NCI-H82 treated with DMSO at 0.1 percent for 48 hours (cell line): ENCODE measurements at regions not wholly inside any gene's neighbourhood (a gene's known extent, or its start where the extent isn't known, plus 50 kb on each side); places are given as distances from the start of the nearest gene placed in this dataset.
"Not testable (repeated sequence)": the region's sequence is repeated elsewhere in the genome, so short reads cannot be mapped to it uniquely, and the experiment has no call there.

Source experiments
- DNase-seq: peaks from one replicate; lab custom pipeline; 2025; ENCODE audit not compliant: unreplicated experiment; lab: John Stamatoyannopoulos, UW

DNA sequence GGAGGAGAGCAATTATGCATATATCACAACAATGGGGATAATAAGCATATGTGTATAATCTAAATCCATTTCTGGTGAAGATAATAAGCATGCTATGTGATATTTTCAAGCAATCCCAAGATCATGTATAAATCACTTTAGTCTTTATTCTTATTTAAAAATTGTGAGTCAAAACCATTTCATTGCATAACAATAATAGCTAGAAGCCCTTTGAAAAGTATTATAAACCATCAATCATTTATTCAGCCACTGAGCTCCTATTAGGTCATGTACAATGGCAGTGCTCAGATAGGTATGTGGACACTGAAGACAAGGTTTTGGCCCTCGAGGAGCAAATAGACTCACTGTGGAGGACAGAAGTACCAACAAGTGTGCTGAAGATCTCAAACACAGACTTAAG is 113.1 kb downstream of the CDCA7 start:
- DNase-seq, result no peak

DNA sequence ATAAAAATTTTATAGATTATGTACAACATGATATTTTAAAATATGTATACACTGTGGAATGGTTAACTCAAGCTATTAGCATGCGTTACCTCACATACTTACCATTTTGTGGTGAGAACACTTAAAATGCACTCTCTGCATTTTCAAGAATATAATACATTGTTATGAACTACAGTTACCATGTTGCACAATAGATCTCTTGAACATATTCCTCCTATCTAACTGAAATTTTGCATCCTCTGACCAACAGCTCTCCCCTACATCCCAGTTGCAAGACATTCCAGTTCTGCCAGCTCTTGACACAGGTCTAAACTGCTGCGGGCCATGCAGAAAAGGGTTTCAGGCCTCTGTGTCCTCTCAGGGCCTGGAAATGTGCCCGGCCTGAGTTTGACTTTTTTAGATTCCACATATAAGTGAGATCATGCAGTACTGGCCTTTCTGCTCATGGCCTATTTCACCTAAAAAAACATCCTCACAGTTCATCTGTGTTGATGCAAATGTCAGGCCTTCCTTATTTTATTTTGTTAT is 113.7 kb downstream of the CDCA7 start:
- no peak for DNase-seq

DNA sequence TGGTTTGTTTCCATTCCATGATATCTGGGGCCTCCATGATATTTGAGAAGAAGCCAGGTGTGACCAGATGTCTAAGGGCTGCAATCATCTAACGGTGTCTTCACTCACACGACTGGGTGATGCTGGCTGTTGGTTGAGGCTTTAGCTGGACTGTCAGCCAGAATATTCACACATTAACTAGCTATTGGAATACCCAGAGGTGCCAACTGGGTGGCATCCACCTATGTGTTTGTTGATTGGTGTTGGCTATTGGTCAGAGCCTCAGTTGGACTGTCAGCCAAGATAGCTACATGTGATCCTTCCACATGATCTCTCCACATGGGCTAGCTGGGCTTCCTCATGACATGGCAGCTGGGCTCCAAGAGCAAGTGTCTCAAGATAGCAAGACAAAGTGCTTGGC is 117.4 kb downstream of the CDCA7 start:
- DNase-seq, result no peak

DNA sequence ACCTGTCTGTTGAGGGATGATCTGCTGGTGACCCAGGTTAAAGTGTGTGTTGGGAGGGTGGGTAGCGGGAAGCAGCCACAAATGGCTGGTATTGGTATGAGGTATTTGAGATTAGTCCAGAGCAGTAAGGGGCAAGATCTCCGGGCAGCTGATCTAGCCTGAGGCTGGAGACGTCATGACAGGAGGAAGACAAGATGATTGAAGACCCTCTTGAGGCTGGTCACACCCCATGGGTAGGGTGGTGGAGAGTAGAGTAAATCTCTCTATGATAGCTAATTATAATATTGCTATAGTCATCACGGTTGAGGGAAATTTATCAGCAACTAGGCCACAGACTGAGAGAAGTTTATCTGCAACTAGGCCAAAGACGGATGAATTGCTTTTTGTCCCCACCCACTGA is 128.5 kb downstream of the CDCA7 start:
- DNase-seq, result no peak

DNA sequence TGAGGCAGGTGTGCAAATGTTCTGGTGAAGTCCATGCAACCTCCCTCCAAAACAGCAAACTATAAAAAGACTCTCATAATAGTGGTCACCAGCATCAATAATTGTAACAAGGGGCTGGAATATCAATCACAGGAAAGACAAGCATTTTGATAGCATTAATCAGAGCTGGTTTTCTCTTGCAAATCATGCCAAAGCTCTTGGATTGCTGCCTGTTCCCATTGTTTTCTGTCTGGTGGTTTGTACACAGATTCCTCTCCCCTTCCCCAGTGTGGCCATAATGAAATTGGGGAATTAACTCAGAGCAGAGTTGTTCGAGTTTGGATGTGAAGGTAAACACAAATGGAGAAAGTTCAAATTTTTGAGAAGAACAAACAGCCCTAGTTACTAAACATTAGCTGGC is 134.2 kb downstream of the CDCA7 start:
- no peak for DNase-seq

DNA sequence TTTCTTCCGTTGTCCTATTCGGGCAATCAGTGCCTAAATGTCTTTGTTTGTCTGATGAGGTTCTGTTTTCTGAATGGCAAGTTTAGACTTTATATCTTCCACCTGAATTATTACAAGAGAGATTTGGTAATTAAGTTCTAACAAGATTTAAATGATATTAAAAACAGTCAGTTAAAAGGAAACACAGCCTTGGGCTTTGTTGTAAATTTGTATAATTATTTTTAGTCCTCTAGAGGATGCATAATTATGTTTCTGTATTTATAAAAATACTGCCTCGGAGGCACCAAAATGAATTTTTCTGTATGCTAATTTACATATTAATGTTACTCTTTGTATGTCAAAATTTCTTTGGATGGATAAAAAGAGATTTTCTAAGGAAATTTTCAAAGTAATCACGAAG is 136.7 kb downstream of the CDCA7 start:
- no peak for DNase-seq

DNA sequence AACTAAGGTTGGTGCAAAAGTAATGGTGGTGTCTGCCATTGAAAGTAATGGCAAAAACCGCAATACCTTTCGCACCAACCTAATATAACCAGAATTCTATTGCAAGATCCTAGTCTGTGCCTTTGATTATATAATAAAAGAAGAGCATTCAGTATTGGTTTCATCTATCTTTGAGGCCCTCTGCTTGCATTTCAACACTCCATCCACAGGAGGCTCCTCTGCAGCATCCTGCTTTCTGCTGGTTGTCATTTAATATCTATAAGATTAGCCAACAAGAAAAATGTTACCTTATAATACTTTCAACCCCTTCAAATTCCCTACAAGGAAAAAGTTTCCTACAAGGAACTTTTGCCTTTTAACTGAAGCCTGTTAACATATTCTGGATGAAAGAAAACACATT is 139.2 kb downstream of the CDCA7 start:
- no peak for DNase-seq

DNA sequence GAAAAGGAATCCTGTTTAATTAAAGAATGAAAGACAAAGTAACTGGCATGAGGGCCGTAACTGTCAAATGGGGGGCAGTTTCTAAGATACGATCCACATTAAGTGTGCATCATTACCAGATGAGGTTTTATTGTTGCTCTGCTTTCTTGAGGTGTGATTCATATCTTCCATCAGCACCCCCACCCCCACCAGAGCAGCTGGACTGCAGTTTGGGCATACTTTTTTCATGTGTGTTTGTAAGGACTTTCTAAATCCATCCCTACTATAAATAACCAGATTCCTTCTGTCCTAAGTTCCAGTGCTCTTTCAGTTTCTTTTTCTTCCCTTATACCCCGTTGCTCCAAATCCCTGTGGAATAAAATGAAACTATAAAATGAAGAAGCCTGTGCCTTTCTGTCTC is 142.1 kb downstream of the CDCA7 start:
- no peak for DNase-seq

DNA sequence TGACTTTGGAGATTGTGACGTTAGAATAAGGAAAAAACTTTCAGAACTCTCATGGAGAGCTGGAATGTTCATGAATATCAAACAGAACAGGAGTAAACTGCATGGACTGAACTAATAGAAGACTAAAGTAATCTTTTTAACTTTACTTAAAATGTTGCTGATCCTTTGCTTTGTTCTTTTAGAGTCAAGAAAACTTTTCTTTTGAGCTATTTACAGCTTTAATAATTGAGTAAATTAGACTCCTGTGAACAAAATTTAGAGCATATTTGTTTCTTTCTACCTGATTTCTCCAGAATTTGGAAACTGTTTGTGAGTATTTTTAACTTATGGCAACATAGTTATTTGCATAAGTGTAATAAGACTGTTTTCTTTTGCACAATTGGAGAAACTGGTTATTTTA is 146.3 kb downstream of the CDCA7 start:
- DNase-seq, result no peak

DNA sequence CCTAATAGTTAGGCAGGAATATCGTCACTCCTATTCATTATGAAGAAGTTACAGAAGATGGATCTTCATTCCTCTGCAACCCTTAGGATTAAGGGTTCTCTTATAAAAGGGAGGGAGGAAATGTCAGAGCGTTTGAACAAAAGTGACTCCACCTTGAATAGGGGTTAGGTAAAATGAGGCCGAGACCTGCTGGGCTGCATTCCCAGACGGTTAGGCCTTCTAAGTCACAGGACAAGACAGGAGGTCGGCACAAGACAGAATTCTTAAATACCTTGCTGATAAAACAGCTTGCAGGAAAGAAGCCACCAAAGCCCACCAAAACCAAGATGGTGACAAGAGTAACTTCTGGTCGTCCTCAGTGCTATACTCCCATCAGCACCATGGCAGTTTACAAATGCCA is 147.6 kb downstream of the CDCA7 start:
- no peak for DNase-seq

DNA sequence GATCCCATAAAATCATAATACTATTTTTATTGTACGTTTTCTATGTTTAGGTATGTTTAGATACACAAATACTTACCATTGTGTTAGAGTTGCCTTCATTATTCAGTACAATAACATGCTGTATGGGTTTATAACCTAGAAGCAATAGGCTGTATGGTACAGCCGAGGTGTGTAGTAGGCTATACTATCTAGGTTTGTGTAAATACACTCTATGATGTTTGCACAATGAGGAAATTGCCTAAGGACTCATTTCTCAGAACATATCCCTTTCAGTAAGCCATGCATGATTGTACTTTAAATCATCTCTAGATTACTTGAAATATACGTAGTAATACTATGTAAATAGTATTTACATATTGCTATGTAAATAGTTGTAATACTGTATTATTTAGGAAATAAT is 156.7 kb downstream of the CDCA7 start:
- no peak for DNase-seq

DNA sequence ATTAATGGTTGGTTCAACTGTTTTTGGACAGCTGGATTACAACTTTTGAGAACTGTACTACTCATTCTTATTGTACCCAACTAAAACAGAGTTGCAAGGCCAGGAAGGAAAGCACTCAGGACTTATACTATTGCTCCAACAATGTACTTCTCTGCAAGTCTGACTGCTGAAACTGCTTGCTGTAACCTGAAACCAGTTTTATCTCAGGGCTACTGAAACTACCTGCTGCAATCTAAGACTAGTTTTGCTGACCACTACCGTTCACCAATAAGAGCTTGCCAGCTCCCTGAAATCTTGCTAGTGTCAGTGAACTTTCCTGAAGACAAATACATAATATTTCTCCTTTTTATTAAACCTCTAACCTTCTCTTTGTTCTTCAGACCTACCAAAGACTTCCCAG is 157.3 kb downstream of the CDCA7 start:
- no peak for DNase-seq

DNA sequence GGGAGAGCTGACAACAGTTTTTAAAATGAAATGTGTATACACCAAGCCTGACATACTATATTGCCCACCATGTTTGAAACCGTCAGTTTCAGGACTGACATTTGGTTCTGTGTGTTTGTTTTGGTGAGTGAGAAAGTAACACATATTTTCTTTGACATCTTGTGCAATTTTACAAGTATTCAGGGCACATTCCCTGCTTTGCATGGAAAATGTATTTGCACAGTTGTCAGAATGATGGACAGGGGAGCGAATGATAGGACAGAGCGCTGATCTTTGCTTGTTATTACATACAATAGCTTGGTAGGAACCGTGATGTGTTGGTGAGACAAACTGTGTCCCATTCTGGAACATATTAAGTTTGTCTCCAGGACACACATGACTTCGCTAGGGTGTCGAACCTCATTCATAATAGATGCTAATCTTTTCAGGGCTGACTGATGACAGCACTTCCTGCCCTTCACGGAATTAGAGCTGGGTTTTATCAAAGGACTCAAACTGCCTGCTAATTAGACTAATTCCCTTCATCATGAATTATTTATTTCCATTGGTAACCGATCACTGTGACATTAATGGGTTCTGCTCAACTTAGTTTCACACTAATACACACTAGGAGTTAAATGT is 158.5 kb downstream of the CDCA7 start:
- no peak for DNase-seq

DNA sequence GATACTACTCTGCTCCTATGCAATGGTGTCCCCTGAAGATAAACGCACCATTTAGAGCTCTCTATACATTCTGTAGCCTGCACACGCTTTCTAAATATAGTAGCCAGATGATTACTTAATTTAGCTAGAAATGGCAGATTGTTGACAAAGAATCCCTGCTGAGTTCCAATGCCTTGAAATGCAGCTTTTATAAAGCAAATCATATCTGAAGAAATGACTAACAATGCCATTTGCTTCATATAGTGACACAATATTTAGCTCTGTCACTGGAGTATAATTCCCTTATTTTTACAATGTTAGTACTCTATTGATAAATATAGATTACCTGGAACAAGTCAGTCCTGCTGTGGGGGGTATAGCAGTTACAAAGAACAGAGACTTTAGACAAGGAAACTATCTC is 166.2 kb downstream of the CDCA7 start:
- no peak for DNase-seq

DNA sequence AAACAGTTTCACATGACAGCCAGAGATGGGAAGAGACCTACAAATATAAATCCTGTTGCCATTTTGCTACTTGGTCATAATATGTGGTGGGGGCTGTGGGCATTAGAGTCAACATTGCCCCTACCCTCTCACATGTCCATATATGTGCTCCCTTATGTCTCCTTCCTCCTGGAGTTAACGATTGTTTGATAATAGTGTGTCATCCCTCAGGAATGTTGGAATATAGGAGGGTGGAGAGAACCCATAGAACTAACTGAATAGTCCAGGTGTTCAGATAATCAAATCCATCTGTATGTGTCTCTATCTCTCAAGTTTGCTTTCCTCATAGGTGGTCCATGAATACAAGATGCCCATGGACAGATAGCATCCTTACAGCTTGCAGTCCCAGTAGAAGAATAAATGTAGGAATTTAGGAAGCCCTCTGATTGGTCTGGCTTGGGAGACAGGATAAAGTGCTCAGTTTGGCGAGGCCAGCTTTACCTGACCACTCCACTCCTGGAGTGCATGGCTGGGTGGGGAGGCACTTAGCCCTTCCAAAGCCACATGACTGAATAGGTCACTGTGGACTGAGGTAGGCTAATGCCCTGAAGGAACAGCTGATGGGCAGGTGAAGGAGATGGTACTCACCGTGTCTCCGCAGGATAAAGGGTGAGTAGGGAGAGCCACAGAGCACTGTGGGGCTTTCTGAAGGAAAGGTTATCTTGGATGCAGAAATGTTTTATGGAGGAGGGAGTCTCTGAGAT is 166.9 kb downstream of the CDCA7 start:
- DNase-seq, result no peak

DNA sequence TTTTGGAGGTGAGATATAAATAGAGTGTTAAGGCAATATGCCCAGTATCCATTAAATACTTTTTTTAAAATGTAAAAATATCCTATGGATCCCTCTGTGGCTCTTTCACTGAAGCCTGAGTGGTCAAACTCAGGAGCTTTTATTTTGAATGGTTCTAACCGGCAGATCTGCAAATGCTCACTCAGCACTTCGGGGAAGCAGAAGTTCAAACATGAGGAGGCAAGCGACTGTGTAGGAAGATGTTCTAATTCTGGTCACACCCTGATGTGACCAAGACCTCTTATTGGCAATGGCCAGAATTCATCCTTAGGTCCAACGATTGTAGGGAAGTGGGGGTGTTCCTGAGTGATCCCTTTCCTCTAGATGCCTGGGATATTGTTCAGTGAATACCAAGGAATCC is 168.8 kb downstream of the CDCA7 start:
- DNase-seq, result no peak

DNA sequence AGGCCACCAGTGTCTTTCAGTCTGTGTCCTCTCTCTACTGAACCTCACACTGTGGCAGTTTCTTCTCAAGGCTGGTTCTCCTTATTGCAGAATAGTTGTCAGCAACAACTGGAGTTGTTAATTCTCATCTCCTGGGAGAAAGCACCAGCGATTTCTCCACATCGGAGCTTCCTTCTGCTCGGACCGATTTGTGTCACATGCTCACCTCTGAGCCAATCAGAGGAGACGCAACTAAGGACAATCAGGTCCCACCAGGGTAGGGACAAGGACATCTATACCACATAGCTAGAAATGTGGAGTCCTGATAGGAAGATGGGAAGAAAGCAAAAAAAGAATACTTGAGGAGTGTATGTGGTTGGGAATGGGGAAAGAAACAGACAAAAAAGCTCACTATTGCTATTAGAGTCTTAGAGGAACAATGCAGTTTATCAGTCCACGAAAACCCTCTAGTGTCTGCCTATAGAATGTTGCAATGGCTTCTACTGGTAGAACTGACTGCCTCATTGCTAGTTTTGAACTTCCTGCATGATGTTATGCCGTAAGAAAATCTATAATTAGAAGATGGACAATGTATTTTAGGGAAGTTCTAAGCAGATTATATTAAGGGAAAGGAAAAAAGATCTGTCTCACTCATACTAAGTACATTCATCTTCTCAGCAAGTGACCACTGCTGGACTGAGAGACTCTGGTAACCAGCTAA is 169.7 kb downstream of the CDCA7 start:
- DNase-seq, result no peak

DNA sequence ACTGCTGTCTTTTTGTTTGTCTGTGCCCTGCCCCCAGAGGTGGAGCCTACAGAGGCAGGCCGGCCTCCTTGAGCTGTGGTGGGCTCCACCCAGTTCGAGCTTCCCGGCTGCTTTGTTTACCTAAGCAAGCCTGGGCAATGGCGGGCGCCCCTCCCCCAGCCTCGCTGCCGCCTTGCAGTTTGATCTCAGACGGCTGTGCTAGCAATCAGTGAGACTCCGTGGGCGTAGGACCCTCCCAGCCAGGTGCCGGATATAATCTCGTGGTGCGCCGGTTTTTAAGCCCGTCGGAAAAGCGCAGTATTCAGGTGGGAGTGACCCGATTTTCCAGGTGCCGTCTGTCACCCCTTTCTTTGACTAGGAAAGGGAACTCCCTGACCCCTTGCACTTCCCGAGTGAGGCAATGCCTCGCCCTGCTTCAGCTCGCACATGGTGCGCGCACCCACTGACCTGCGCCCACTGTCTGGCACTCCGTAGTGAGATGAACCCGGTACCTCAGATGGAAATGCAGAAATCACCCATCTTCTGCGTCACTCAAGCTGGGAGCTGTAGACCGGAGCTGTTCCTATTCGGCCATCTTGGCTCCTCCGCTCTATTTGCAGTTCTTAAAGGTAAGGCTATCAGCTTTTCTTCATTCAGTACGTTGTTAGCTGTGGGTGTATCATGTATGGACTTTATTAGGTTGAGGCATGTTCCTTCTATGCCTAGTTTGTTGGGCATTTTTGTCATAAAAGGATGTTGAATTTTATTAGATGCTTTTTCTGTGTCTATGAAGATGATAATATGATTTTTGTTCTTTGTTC is 178.3 kb downstream of the CDCA7 start:
- DNase-seq, result not testable (repeated sequence)

DNA sequence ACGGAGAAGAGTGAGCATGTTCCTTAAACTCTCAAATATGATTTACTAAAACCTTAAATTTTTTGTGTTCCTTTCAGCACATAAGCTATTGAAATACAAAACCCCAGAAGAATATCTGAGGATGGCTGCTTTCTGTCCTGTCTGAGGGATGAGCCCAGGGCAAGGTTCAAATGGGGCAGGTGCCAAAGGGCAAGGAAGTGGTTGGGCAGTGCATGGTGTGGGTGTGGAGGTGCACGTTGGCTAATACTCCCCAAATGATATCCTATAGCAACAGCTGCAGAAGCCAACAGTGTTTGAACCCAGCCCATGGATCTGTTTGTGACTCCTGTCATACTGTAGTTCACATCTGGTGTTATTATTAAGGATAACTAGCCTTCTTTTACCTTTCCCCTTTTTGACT is 183.0 kb downstream of the CDCA7 start:
- DNase-seq, result no peak

DNA sequence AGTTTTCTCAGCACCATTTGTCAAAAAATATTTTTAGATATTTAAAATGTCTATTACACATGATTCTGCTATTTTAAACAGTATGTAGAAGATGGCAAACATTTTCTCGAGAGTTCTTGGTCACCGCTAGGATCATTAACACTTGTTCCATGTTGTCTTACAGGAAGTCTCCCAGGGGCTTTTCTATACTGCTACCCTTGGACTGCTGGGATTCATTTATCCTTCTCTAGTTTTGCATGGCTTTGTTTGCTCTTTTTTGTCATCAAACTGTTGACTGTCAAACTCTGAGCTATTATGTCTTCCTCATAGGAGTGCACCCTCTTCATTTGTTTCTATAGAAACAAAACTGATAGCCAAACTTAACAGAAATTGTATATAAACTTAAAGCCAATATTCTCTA is 184.9 kb downstream of the CDCA7 start:
- DNase-seq, result no peak

DNA sequence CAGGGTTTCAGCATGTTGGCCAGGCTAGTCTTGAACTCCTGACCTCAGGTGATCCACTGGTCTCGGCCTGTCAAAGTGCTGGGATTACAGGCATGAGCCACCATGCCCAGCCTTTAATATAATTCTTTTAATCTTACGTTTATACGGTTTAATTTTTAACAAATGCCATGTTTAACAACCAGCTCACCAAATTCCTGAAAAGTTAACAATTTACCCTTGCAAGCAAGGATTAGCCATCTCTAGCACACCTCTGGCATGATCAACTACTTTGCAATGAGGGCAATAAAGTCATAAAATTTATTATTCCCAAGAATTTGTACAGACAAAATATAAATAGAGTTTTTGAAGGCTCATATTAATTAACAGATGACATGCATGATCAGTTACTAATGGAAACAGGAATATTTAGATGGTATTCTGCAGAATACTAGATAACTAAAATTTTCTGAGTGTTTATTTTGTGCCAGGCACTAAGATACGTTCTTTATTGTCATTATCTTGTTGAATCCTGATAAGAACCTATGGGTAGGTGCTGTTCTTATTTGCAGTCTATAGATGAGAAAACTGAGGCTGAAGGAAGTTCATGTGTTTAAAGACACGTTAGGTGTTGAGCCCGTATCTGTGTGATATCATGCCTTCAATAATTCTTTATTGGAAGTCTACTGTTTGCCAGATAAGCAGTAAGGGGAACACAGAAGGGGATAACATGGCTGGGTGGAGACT is 190.1 kb downstream of the CDCA7 start:
- DNase-seq, result no peak
